Nephron progenitor cell (in vitro differentiated cells): ENCODE measurements at regions not wholly inside any gene's neighbourhood (a gene's known extent, or its start where the extent isn't known, plus 50 kb on each side); places are given as distances from the start of the nearest gene placed in this dataset.

Experiments
- DNase-seq: peaks from one replicate; pipeline ENCODE4 v3.0.0; 2021
- H3K27ac Mint-ChIP-seq: 2 replicates; pipeline ENCODE4 v1.8.0; 2021; ENCODE audit warnings: mild to moderate bottlenecking, moderate library complexity, mixed read lengths
- H3K27me3 Mint-ChIP-seq: 2 replicates; pipeline ENCODE4 v1.8.0; 2021; ENCODE audit warnings: mild to moderate bottlenecking, low read depth, mixed read lengths; ENCODE audit not compliant: poor library complexity
- H3K36me3 Mint-ChIP-seq: 2 replicates; pipeline ENCODE4 v1.8.0; 2021; ENCODE audit warnings: low read depth, mixed read lengths
- H3K4me1 Mint-ChIP-seq: 2 replicates; pipeline ENCODE4 v1.8.0; 2021; ENCODE audit warnings: mixed read lengths
- H3K4me3 Mint-ChIP-seq: 2 replicates; pipeline ENCODE4 v1.8.0; 2021; ENCODE audit warnings: mild to moderate bottlenecking, moderate library complexity, mixed read lengths
- H3K9me3 Mint-ChIP-seq: 2 replicates; pipeline ENCODE4 v1.8.0; 2021; ENCODE audit warnings: mild to moderate bottlenecking, moderate library complexity, mixed read lengths
- CTCF ChIP-seq: fragments of 200-600 bp; sonication (generic); IDR thresholded peaks from 2 replicates; pipeline ENCODE4 v1.5.0; 2021; ENCODE audit warnings: antibody characterized with exemption

- Mint-ChIP-seq H3K36me3 (peaks cover 5% of the 10 kb centered on the region), H3K27ac (no peak overlapping the region), H3K27me3 (no peaks in the 10 kb centered on the region), H3K4me3 (no peak overlapping the region), H3K9me3 (peaks cover 3% of the 10 kb centered on the region), H3K4me1 (no peaks in the 10 kb centered on the region)
- no peak for DNase-seq
- no peak for TF ChIP-seq CTCF
Observed at GRCh38 chrX:125646195-125646594, 326.5 kb downstream of the TEX13C start.

- Mint-ChIP-seq H3K27ac (no peak overlapping the region), H3K4me1 (no peaks in the 10 kb centered on the region), H3K27me3 (no peaks in the 10 kb centered on the region), H3K36me3 (no peaks in the 10 kb centered on the region), H3K9me3 (peaks cover 6% of the 10 kb centered on the region), H3K4me3 (no peak overlapping the region)
- no peak for TF ChIP-seq CTCF
- DNase-seq, result no peak
Observed at GRCh38 chrX:125651426-125651825, 331.8 kb downstream of the TEX13C start.

- no peak for DNase-seq
- Mint-ChIP-seq H3K27ac (no peak overlapping the region), H3K36me3 (peaks cover 3% of the 10 kb centered on the region), H3K4me3 (no peak overlapping the region), H3K27me3 (no peaks in the 10 kb centered on the region), H3K4me1 (no peaks in the 10 kb centered on the region), H3K9me3 (peaks cover 26% of the 10 kb centered on the region)
- no peak for TF ChIP-seq CTCF
Observed at GRCh38 chrX:125654501-125654900, 334.8 kb downstream of the TEX13C start.

GRCh38 chrX:125673758-125674157 is 354.1 kb downstream of the TEX13C start:
- no peak for TF ChIP-seq CTCF
- Mint-ChIP-seq H3K4me3 (no peak overlapping the region), H3K36me3 (peaks cover 13% of the 10 kb centered on the region), H3K4me1 (no peaks in the 10 kb centered on the region), H3K9me3 (peaks cover 17% of the 10 kb centered on the region), H3K27me3 (peaks cover 3% of the 10 kb centered on the region), H3K27ac (no peak overlapping the region)
- no peak for DNase-seq

GRCh38 chrX:125678258-125678657 is 358.6 kb downstream of the TEX13C start:
- Mint-ChIP-seq H3K9me3 (peaks cover 17% of the 10 kb centered on the region), H3K27ac (no peak overlapping the region), H3K36me3 (peaks cover 13% of the 10 kb centered on the region), H3K4me1 (no peaks in the 10 kb centered on the region), H3K27me3 (no peaks in the 10 kb centered on the region), H3K4me3 (no peak overlapping the region)
- no peak for TF ChIP-seq CTCF
- no peak for DNase-seq

GRCh38 chrX:125680366-125680765 is 360.7 kb downstream of the TEX13C start:
- Mint-ChIP-seq H3K9me3 (peaks cover 17% of the 10 kb centered on the region), H3K27me3 (no peaks in the 10 kb centered on the region), H3K4me1 (no peaks in the 10 kb centered on the region), H3K27ac (no peak overlapping the region), H3K4me3 (no peak overlapping the region), H3K36me3 (peaks cover 13% of the 10 kb centered on the region)
- no peak for TF ChIP-seq CTCF
- no peak for DNase-seq
